Sigmoid colon (tissue), 6 donors: ENCODE measurements at regions not wholly inside any gene's neighbourhood (a gene's known extent, or its start where the extent isn't known, plus 50 kb on each side); places are given as distances from the start of the nearest gene placed in this dataset.

Experiments
- DNase-seq: peaks from one replicate; pipeline ENCODE4 v3.0.0-alpha.2; 2019
- H3K27ac ChIP-seq, 4 donors: fragments of 200-600 bp; sonication (generic); one replicate each; pipeline ENCODE4 v1.5.1; 2016 to 2019; ENCODE audit warnings: mild to moderate bottlenecking in 1 of 4
- H3K27me3 ChIP-seq, 3 donors: fragments of 200-600 bp; sonication (generic); one replicate each; pipeline ENCODE4 v1.5.1; 2019; ENCODE audit warnings: mild to moderate bottlenecking in 1 of 3
- H3K36me3 ChIP-seq, 4 donors: fragments of 200-600 bp; sonication (generic); one replicate each; pipeline ENCODE4 v1.5.1; 2016 to 2019
- H3K4me1 ChIP-seq, 4 donors: fragments of 200-600 bp; sonication (generic); one replicate each; pipeline ENCODE4 v1.5.1; 2017 to 2019
- H3K4me3 ChIP-seq, 4 donors: fragments of 200-600 bp; sonication (generic); one replicate each; pipeline ENCODE4 v1.5.1; 2017 to 2019; ENCODE audit warnings: mild to moderate bottlenecking in 2 of 4, moderate library complexity in 1 of 4
- H3K9me3 ChIP-seq, 4 donors: fragments of 200-600 bp in 3 of 4; sonication (generic) in 3 of 4; one replicate each; pipeline versions ENCODE4 v1.5.1 to v1.6.1; 2013 to 2019
- EP300 ChIP-seq, 4 donors: sonication (generic); formaldehyde crosslinking; IDR thresholded peaks; one replicate each; pipeline ENCODE4 v1.6.1; 2017; ENCODE audit warnings: antibody characterized with exemption in 4 of 4
- POLR2A ChIP-seq, 2 donors: fragments of 450-650 bp; IDR thresholded peaks; one replicate each; pipeline ENCODE4 v1.6.1; 2016; ENCODE audit warnings: antibody characterized with exemption in 2 of 2, mild to moderate bottlenecking in 2 of 2, moderate library complexity in 2 of 2
- POLR2AphosphoS5 ChIP-seq, 4 donors: sonication (generic); formaldehyde crosslinking; IDR thresholded peaks; one replicate each; pipeline ENCODE4 v1.6.1; 2017; ENCODE audit warnings: antibody characterized with exemption in 4 of 4
- WGBS, 2 donors: extraction: QIAGEN DNeasy Blood & Tissue Kit; methylation state at CpG; one replicate each; pipeline ENCODE4 v1.1.7; 2013; 5-methylcytosine and 5-hydroxymethylcytosine counted together
- intact Hi-C: fragments of 100-400 bp; cut with DNase I; formaldehyde crosslinking; loops from one replicate; pipeline ENCODE4 v1.15.1; 2023
- TF ChIP-seq, protein P1 (sequence below), 4 experiments: fragments of 450-650 bp in 3 of 4; fragments of 200-600 bp in 1 of 4; IDR thresholded peaks; one replicate each; pipeline ENCODE4 v1.5.1; 2016 to 2019; ENCODE audit warnings: antibody characterized with exemption in 4 of 4, mild to moderate bottlenecking in 3 of 4, moderate library complexity in 2 of 4
- donor health status: healthy with polysubstance abuse.
- donor health status: healthy.

DNA sequence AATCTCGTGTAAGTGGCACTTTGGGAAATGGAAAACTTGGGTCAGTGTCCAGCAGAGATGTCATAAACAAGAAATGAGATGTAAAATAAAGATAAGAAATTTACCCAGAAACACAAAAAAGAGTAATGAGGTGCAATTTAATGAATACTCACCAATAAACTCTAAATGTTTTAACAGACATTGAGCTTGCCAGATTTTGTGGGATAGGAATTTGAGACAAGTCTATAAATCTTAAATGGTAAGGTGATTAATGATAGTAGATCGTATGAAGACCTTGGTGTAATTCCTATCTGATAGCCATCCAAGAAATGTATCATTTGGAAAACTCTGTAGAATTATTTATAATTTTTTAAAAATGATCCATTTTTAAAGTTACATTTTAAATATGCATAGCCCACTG is 682.4 kb downstream of the MAT2B start:
- Histone ChIP-seq H3K27ac (no peak overlapping the region), H3K9me3 (no peaks in the 10 kb centered on the region), H3K36me3 (no peaks in the 10 kb centered on the region), H3K4me3 (no peak overlapping the region), H3K4me1 (peaks cover 0 to 15% (median 10%) of the 10 kb centered on the region in 4 donors), H3K27me3 (no peaks in the 10 kb centered on the region)
- no peak for DNase-seq
- no peak for TF ChIP-seq POLR2A (IDR thresholded peaks at IDR 0.05)
- TF ChIP-seq, protein P1, sequence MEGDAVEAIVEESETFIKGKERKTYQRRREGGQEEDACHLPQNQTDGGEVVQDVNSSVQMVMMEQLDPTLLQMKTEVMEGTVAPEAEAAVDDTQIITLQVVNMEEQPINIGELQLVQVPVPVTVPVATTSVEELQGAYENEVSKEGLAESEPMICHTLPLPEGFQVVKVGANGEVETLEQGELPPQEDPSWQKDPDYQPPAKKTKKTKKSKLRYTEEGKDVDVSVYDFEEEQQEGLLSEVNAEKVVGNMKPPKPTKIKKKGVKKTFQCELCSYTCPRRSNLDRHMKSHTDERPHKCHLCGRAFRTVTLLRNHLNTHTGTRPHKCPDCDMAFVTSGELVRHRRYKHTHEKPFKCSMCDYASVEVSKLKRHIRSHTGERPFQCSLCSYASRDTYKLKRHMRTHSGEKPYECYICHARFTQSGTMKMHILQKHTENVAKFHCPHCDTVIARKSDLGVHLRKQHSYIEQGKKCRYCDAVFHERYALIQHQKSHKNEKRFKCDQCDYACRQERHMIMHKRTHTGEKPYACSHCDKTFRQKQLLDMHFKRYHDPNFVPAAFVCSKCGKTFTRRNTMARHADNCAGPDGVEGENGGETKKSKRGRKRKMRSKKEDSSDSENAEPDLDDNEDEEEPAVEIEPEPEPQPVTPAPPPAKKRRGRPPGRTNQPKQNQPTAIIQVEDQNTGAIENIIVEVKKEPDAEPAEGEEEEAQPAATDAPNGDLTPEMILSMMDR (IDR thresholded peaks at IDR 0.05): no peak
- no peak for TF ChIP-seq POLR2AphosphoS5 (IDR thresholded peaks at IDR 0.05)
- no peak for TF ChIP-seq EP300 (IDR thresholded peaks at IDR 0.05)
- 70 to 80% methylated on average over 2 of the region's 2 CpGs for WGBS, 2 donors
- intact Hi-C loops: no loop called here

DNA sequence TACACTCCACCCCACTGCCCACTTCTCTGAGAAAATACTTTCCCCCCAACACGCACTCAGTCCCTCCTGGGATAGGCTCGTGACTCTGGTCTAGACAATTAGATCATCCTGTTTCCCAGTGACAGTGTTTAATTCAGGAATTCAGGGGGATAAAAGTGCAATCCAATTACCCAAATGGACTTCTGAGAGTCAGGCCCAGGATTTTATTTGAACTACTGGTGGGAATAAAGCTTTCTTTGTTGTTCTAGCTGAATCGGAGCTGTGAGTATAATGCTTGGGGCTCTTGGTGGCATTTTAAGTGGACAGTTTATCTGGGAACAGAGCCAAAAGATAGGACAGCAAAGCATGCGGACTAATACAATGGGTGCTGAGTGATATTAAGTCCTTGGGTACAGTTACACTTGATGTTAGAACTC is 683.3 kb downstream of the MAT2B start:
- 36 to 72% methylated on average over 4 of the region's 4 CpGs for WGBS, 2 donors
- no peak overlapping the region for H3K4me3 ChIP-seq
- no peaks in the 10 kb centered on the region for H3K36me3 ChIP-seq
- TF ChIP-seq EP300 (IDR thresholded peaks at IDR 0.05): no peak
- TF ChIP-seq POLR2AphosphoS5 (IDR thresholded peaks at IDR 0.05): no peak
- TF ChIP-seq POLR2A (IDR thresholded peaks at IDR 0.05): no peak
- TF ChIP-seq, protein P1 (IDR thresholded peaks at IDR 0.05): no peak
- H3K27ac ChIP-seq: no peak overlapping the region
- peaks cover 0 to 15% (median 10%) of the 10 kb centered on the region in 4 donors for H3K4me1 ChIP-seq
- DNase-seq: no peak
- no peaks in the 10 kb centered on the region for H3K9me3 ChIP-seq
- no peaks in the 10 kb centered on the region for H3K27me3 ChIP-seq
- intact Hi-C loops: no loop called here

DNA sequence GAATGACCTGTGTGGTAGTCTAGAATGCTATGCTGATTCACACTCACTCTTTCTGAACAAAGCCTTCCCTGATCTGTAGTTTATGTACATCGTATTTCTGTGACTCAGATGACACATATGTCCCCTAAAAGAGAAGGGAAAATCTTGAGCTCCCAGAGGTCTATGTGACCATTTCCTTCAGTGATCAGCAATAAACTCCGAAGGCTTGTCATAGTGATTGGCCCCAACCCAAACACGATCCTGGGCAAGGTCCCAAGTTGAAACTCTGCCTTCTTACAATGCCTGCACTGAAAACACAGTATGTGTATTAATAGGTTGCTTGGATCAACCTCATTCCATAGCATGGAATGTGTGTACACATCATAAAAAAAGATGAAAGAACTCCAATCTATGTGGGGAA is 685.8 kb downstream of the MAT2B start:
- TF ChIP-seq, protein P1 (IDR thresholded peaks at IDR 0.05): no peak
- no peak for TF ChIP-seq POLR2A (IDR thresholded peaks at IDR 0.05)
- no peak for TF ChIP-seq EP300 (IDR thresholded peaks at IDR 0.05)
- no peak for TF ChIP-seq POLR2AphosphoS5 (IDR thresholded peaks at IDR 0.05)
- WGBS, 2 donors: 11 to 48% methylated on average over 3 of the region's 3 CpGs
- Histone ChIP-seq H3K4me3 (no peak overlapping the region), H3K9me3 (no peaks in the 10 kb centered on the region), H3K4me1 (peaks cover 0 to 15% (median 10%) of the 10 kb centered on the region in 4 donors), H3K27me3 (no peaks in the 10 kb centered on the region), H3K36me3 (no peaks in the 10 kb centered on the region), H3K27ac (no peak overlapping the region)
- no peak for DNase-seq
- intact Hi-C loops: no loop called here

GRCh38 chr5:164202338-164202737 is 696.9 kb downstream of the MAT2B start:
- no peaks in the 10 kb centered on the region for H3K9me3 ChIP-seq
- H3K27ac ChIP-seq: no peak overlapping the region
- DNase-seq: no peak
- WGBS, 2 donors: 72 to 84% methylated on average over 2 of the region's 2 CpGs
- TF ChIP-seq POLR2A (IDR thresholded peaks at IDR 0.05) (no peak), EP300 (IDR thresholded peaks at IDR 0.05) (no peak), POLR2AphosphoS5 (IDR thresholded peaks at IDR 0.05) (no peak)
- TF ChIP-seq, protein P1 (IDR thresholded peaks at IDR 0.05): no peak
- H3K36me3 ChIP-seq: no peaks in the 10 kb centered on the region
- intact Hi-C loops: no loop called here
- no peaks in the 10 kb centered on the region for H3K27me3 ChIP-seq
- H3K4me3 ChIP-seq: no peak overlapping the region
- no peaks in the 10 kb centered on the region for H3K4me1 ChIP-seq

GRCh38 chr5:164203581-164204225 is 698.3 kb downstream of the MAT2B start:
- H3K36me3 ChIP-seq: no peaks in the 10 kb centered on the region
- H3K4me1 ChIP-seq: no peaks in the 10 kb centered on the region
- 81 to 83% methylated on average over 4 of the region's 4 CpGs for WGBS, 2 donors
- no peak overlapping the region for H3K27ac ChIP-seq
- no peak for DNase-seq
- H3K9me3 ChIP-seq: no peaks in the 10 kb centered on the region
- intact Hi-C loops: no loop called here
- TF ChIP-seq EP300 (IDR thresholded peaks at IDR 0.05): no peak
- TF ChIP-seq, protein P1 (IDR thresholded peaks at IDR 0.05): no peak
- TF ChIP-seq POLR2A (IDR thresholded peaks at IDR 0.05): no peak
- no peak overlapping the region for H3K4me3 ChIP-seq
- no peaks in the 10 kb centered on the region for H3K27me3 ChIP-seq
